Stimulated activated CD8-positive, alpha-beta memory T cell treated with anti-CD3 and anti-CD28 coated beads, Interleukin-12 subunit alpha, Interleukin-12 subunit beta, amount 100 ng/mL, for 24 hours (primary cell): ENCODE measurements at regions not wholly inside any gene's neighbourhood (a gene's known extent, or its start where the extent isn't known, plus 50 kb on each side); places are given as distances from the start of the nearest gene placed in this dataset.

Source experiments
- DNase-seq: peaks from one replicate; pipeline ENCODE4 v3.0.0-alpha.2; 2020; ENCODE audit errors: extremely low read depth

GRCh38 chr2:8448824-8449556 lies 232.9 kb upstream of the ID2 start:
- DNase-seq, result no peak

DNA sequence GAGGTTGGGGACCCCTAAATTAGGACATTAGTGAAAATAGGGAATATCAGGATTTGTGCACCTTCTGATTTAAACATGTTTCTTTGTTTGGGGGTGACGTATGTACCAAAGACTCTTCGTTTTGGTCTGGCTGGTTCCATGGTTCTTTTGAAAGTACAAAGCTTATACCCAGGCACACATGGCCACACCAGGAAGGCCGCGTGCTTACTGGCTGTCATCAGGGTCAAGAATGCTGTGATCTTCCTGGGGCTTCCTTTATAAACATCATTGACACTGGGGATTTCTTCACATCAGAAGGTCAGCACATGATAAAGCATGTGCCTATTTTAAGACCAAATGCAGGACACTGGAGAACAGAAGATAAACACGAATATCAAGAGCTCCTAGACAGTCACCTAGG lies 230.6 kb upstream of the ID2 start:
- no peak for DNase-seq

GRCh38 chr2:8452296-8452695 lies 229.6 kb upstream of the ID2 start:
- DNase-seq, result no peak

DNA sequence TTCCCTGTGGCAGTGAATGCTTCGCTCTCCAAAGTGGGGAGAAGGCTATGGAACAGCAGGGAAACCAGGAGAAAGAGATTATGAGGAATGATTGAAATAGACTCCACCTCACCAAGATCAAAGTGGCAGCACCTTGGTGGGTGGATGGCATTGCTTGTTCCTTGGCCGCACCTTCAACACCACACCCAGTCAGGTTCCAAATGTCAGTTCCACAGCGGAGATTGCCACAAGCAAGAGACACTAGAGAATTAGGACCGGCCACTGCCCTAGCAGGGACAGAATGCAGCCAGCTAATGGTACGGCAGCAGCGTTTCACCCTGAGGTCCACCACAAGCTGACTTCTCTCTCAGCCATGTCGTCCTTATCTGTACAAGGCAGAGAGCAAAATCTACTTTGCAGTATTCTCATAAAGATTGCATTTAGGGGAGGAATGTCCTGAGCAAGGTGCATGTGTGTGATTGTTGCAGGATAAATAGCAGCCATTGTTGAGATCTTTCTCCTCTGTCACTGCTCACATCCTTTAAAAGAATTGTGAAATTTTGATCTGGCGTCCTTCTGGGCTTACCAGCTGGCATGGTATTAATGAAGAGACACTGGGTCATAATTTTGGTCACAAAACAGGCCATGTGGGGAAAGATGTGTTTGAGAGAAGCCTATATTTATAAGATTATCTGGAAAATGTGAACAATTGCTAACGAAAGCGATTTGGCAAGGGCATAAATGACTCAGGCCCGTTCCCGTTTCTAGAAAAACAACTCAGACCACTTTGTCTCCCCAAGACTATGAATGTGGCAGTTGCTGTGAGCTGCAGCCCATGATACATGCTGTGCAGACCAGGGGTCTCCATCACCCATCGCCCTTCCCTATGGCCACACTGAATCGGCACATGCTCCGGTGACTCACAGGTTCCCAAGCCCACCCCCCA lies 228.6 kb upstream of the ID2 start:
- no peak for DNase-seq

DNA sequence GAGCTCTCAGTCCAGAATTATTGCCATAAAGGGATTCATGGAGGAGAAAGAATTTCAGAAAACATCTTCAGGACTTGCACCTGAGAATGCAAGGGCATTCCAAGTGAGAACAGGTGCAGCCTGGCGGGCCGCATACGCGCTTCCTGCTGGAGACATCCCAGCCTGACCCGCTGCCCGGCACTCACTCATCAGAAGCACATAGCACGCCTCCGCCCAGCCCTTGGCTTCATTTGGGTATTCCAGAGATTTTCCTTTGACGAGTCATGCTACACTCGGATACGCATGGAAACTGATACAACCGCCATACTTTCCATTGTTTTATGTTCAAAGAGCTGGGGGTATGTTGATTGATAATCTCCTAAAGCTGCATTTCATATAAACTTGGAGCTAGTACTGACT lies 228.0 kb upstream of the ID2 start:
- DNase-seq, result no peak

DNA sequence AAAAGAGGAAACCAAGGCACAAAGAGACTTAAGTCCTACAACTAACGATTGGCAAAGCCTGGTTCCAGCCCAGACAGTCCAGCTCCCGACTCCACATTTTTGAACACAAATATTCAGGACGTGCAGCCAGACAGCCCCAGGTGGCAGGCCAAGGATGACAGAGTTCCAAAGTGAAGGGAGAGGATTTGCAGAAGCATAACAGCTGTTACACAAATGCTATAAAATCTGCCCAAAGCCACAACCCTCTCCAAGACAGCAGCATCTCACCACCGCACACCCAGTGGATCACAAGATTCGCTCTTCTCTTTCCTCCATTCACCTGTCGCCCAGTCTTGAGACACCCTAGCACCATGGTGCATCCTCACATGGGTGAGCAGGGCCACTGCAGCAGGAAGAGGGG lies 227.1 kb upstream of the ID2 start:
- DNase-seq, result no peak

DNA sequence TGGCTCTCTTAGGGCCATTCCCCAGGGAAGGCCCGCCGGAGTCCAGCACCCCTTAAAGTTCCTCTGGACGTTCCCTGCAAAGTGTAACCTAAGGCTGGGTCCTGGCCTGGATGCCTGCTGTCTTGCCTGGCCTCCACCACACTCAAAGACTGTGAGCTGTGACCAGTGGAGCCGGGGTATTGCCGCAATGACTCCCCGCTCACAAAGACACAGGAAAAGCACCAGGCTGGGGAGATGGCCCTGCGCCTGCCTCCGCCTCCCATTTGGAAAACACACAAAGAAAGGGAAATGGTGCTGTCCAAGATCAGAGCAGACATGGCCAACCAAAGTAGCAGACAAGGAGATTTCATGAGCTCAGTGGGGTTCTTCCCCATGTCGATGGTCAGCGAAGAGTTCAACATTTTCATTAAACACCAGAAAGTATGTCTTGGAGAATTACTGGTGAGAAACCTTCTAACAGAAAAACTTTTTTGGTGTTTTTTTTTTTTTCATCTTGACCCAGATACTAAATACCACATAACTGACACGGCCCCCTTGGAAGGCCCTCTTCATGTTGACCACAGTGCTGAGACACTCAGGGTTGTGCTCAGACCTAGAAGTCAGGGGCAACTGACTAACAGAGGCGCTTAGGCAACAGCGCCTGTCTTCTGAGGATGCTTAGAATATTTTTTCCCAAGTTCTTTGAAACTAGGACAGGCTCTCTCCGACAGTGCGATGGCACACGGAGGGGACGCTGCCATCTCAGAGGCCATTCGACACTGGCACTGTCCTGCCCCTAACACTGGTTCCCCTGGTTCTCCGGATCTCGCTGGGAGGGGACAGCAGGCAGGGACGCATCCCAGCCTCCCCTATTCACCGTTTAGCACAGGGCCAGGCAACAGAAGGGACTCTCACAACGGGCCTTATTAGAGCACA lies 226.4 kb upstream of the ID2 start:
- no peak for DNase-seq

DNA sequence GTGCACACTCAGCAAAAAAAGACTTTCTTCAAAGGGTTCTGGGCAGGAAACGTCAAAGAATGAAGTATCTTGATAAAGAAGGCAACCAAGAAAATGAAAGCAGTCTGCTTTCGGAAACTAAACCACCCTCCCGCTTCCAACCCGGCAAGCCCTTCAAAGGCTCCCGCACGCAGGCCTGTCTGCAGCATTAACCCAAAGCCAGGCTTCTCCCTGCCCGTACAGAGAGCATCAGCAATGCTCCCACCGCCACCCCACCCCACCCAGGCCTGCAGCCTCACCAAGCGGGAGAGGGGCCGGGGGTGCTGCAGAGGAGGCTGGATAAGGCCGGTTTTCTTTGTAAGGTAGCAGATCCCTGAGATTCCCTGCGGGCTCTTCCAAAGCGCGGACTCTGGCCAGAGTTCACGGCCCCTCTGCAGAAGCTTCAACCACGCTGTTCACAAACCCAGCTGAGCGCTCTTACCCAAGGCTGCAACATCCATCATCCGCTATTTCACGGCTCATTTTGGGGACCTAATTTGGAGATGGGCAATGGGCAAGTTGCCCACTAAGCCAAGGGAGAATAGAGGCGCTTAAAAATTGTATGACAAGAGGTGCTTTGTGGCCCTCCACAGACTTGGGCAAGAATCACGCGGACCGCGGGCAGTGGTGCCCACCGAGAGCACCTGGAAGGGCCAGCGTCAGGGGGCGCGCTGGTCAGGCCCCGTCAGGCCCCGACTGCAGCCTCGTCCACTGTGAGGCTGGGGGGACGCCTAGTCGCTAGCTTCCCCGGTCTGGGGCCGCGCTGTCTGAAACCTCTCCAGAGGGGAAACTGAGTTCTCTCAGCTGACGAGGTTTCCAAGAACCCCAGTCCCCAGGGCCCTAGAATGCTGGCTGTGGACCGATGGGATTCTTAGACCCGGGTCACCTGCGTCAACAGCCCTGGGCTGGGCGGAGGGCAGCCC lies 225.4 kb upstream of the ID2 start:
- DNase-seq, result no peak

- no peak for DNase-seq
Measured at GRCh38 chr2:8457092-8457481, 224.8 kb upstream of the ID2 start.

DNA sequence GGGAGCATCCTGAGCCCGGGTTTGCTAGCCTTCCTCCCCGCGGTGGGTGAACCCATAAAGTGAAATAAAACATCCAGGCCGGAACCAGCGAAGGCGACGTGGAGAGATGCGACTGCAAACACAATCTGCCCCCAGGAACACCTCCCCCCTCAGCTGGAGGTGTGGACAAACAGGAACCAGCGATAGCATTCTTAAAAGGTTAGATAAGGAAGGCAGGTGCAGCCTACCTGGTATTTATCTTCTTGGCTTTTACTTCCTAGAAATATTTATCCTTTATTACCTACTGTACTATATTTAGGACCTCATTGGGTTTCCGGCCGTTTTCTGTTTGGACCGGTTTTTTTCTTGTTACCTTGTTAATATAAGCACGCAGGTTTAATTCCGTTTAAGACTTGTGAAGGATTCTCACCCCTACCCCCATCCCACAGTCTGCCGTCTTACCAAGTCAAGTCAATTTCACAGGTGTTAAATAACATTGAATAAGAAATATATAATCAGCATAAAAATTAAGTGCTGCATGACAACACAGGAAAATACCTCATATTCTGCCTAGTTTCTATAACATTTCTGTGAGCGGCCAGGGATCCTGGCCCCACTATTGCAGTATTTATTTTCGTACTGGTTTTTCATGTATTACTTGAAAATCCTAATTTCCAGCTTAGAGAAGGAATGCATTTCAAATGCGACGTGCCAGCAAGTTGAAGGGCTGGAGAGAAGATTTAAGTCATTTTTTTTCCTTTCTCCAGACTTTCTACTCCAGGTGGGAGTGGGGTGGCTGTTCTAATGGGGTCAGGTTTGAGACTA lies 224.0 kb upstream of the ID2 start:
- no peak for DNase-seq

- no peak for DNase-seq
Measured at GRCh38 chr2:8458503-8459459, 223.1 kb upstream of the ID2 start.

- no peak for DNase-seq
Measured at GRCh38 chr2:8459474-8459873, 222.4 kb upstream of the ID2 start.

- DNase-seq, result no peak
Measured at GRCh38 chr2:8461341-8461740, 220.5 kb upstream of the ID2 start.

DNA sequence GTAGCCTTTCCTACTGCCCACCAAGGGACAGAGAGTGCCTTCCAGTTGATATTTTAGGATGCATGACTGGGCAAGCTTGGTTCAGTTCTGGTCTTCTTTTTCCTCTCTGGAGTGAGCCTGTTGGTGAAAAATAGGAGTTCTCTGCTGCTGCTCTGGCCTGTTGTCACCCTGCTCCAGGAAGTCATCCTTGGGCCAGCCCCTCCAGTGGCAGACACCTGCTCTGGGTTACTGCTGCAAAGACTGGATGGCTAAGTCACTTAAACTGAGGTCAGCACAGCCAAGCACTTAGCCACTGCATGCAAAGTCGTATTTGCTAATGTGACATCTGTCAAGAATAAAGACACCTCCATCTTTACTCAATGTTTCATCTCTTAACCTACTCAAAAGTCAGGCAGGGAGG lies 219.6 kb upstream of the ID2 start:
- DNase-seq, result no peak

DNA sequence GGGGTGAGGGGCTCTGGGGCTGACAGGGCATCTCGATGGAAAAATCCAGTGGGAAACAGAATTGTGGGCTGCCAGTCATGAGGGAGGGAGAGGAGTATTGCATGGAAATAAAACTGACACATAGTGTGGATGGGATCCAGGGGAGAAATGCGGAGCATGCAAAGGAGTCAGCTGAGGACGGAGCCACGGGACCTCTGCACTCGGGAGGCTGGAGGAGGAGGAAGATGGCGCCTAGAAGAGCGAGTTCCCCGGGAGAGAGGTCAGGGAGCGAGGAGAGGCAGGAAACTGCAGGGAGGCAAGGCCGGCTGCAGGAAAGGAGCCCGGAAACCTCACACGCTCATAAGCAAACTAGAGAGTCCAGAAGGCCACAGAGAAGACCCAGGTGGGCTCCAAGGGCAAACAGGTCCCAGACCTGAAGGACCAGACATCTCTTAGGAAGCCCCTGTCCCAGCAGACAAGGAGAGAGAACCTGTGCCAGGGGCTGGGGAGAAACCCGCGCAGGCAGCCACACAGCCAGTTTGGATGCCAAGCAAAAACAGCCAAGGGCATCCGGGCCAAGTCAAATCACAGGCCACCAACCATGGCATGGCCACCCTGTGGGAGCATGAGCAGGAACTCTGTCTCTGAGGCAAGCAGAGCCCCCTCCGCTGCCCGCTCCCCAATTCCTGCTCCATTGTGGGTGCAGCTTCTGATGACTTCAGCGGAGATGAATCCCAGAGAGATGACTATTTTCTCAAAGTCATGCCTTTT lies 218.8 kb upstream of the ID2 start:
- DNase-seq, result no peak

- no peak for DNase-seq
Measured at GRCh38 chr2:8465560-8465959, 216.3 kb upstream of the ID2 start.

GRCh38 chr2:8469709-8470493 lies 212.0 kb upstream of the ID2 start:
- DNase-seq, result no peak
